GM18517 (cell line): ENCODE measurements at regions not wholly inside any gene's neighbourhood (a gene's known extent, or its start where the extent isn't known, plus 50 kb on each side); places are given as distances from the start of the nearest gene placed in this dataset.

Source experiments
- ATAC-seq: cut with Tn5 transposase; IDR thresholded peaks from one replicate; pipeline ENCODE4 v1.9.1; 2021; ENCODE audit warnings: mild to moderate bottlenecking, moderate library complexity; ENCODE audit not compliant: unreplicated experiment

DNA sequence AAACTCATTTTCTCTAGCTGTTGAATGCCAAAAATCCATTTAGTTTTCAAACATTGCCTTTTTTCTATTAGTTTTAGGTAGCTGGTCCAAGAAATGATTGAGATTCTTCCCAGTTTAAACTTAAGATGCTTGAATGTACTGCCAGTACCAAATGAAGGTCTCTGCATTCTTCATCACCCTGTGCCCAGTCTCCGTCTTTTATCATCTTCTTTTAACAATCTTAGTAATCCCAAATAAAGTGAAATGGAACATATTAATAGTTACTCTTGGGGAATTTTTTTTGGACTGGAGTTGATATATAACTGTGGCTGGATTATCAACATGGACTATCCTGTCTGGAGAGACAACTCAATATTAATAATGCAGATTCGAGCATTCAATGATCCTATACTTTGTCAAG, 54.1 kb upstream of the PCED1B start:
- ATAC-seq = no peak

DNA sequence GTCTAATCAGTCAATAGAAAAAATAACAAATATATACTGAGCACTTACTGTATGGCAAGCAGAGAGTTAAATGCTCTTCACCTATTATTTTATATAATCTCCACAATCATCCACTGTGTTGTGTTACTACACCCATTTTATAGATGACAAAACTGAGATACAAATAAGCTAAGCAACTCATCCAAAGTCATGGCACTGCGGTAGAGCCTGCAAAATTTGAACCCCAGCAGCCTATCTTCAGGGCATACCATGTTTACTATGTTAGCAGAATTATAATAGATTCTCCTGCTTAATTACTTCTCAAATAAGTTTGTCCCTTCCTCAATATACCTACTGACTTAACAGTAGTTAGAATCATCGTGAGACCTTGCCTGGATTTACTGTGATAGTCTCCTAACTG, 53.6 kb upstream of the PCED1B start:
- ATAC-seq = no peak

GRCh38 chr12:47026291-47026690, 53.1 kb upstream of the PCED1B start:
- ATAC-seq = no peak
